Transverse colon (tissue), 4 donors: ENCODE measurements at regions not wholly inside any gene's neighbourhood (a gene's known extent, or its start where the extent isn't known, plus 50 kb on each side); places are given as distances from the start of the nearest gene placed in this dataset.

Experiments used
- DNase-seq: peaks from one replicate; pipeline ENCODE4 v3.0.0-alpha.2; 2019
- H3K27ac ChIP-seq, 4 donors: fragments of 200-600 bp; sonication (generic); 2 replicates each; pipeline ENCODE4 v1.5.1; 2016 to 2018; ENCODE audit warnings: inconsistent platforms in 4 of 4
- H3K27me3 ChIP-seq: fragments of 200-600 bp; sonication (generic); 2 replicates; pipeline ENCODE4 v1.5.1; 2017; ENCODE audit warnings: inconsistent platforms
- H3K36me3 ChIP-seq, 4 donors: fragments of 200-600 bp; sonication (generic); 2 replicates each; pipeline ENCODE4 v1.5.1; 2017 to 2019; ENCODE audit warnings: inconsistent platforms in 4 of 4
- H3K4me1 ChIP-seq, 4 donors: fragments of 200-600 bp; sonication (generic); 2 replicates each; pipeline ENCODE4 v1.5.1; 2017 to 2020; ENCODE audit warnings: inconsistent platforms in 4 of 4
- H3K4me3 ChIP-seq, 4 donors: fragments of 200-600 bp; sonication (generic); 1 replicate in 1 of 4; 2 replicates in 3 of 4; pipeline versions ENCODE4 v1.5.1 to v1.6.1; 2017 to 2019; ENCODE audit warnings: inconsistent platforms in 4 of 4
- H3K9me3 ChIP-seq, 2 donors: fragments of 200-600 bp; sonication (generic); 2 replicates each; pipeline ENCODE4 v1.5.1; 2017 to 2019; ENCODE audit warnings: inconsistent platforms in 2 of 2
- CTCF ChIP-seq, 5 experiments: fragments of 200-600 bp in 3 of 5; fragments of 450-650 bp in 2 of 5; sonication (generic) in 3 of 5; IDR thresholded peaks; 1 replicate in 2 of 5; 2 replicates in 3 of 5; pipeline ENCODE4 v1.5.1; 2016 to 2017; ENCODE audit warnings: antibody characterized with exemption in 5 of 5, inconsistent platforms in 3 of 5, mild to moderate bottlenecking in 2 of 5, moderate library complexity in 1 of 5
- EP300 ChIP-seq: sonication (generic); formaldehyde crosslinking; IDR thresholded peaks from one replicate; pipeline ENCODE4 v1.6.1; 2017; ENCODE audit warnings: antibody characterized with exemption, low read depth
- POLR2A ChIP-seq: fragments of 450-650 bp; IDR thresholded peaks from one replicate; pipeline ENCODE4 v1.6.1; 2016; ENCODE audit warnings: antibody characterized with exemption, mild to moderate bottlenecking, moderate library complexity
- POLR2AphosphoS5 ChIP-seq, 3 donors: sonication (generic); formaldehyde crosslinking; IDR thresholded peaks; one replicate each; pipeline ENCODE4 v1.6.1; 2016; ENCODE audit warnings: antibody characterized with exemption in 3 of 3
- WGBS, 2 donors: methylation state at CpG; one replicate each; pipeline ENCODE4 v1.1.5; 2018; ENCODE audit warnings: low coverage in 1 of 2; 5-methylcytosine and 5-hydroxymethylcytosine counted together
- in situ Hi-C, 4 donors: fragments of 200-750 bp; cut with MboI; loops; one replicate each; pipeline versions ENCODE4 v1.15.0 to v1.15.1; 2017; ENCODE audit warnings: low sequenced_read_pairs in 3 of 4, low pct_ligation_motif_present in 1 of 4, low pct_unique_long_range_greater_than_20kb in 1 of 4
- intact Hi-C: fragments of 100-400 bp; cut with DNase I; formaldehyde crosslinking; loops from one replicate; pipeline ENCODE4 v1.15.1; 2023; ENCODE audit warnings: low total_unique reads

- Histone ChIP-seq H3K27me3 (no peaks in the 10 kb centered on the region), H3K9me3 (no peaks in the 10 kb centered on the region), H3K36me3 (no peaks in the 10 kb centered on the region), H3K27ac (no peak overlapping the region), H3K4me3 (no peak overlapping the region), H3K4me1 (no peaks in the 10 kb centered on the region)
- in situ Hi-C loops: no loop called here
- DNase-seq: no peak
- intact Hi-C loops: no loop called here
- TF ChIP-seq CTCF (IDR thresholded peaks at IDR 0.05) (no peak), EP300 (no peak), POLR2A (no peak), POLR2AphosphoS5 (IDR thresholded peaks at IDR 0.05) (no peak)
- WGBS, 2 donors: 48% methylated on average over 3 of the region's 3 CpGs; no CpG with 5 or more reads in 1 of the 2 donors
These were observed 99.6 kb upstream of the TNP1 start for GRCh38 chr2:216959433-216959832.

- DNase-seq: no peak
- Histone ChIP-seq H3K36me3 (no peaks in the 10 kb centered on the region), H3K4me3 (no peak overlapping the region), H3K27ac (no peak overlapping the region), H3K9me3 (no peaks in the 10 kb centered on the region), H3K4me1 (no peaks in the 10 kb centered on the region), H3K27me3 (no peaks in the 10 kb centered on the region)
- no peak for TF ChIP-seq POLR2AphosphoS5 (IDR thresholded peaks at IDR 0.05)
- TF ChIP-seq POLR2A: no peak
- TF ChIP-seq CTCF (IDR thresholded peaks at IDR 0.05): no peak
- TF ChIP-seq EP300: no peak
- intact Hi-C loops: no loop called here
- in situ Hi-C loops: no loop called here
- WGBS, 2 donors: 63 to 92% methylated on average over 1 to 5 of the region's 5 CpGs
These were observed 97.1 kb upstream of the TNP1 start for GRCh38 chr2:216956820-216957493.

GRCh38 chr2:216951171-216951570 is 91.3 kb upstream of the TNP1 start:
- H3K27me3 ChIP-seq: no peaks in the 10 kb centered on the region
- H3K36me3 ChIP-seq: no peaks in the 10 kb centered on the region
- TF ChIP-seq CTCF (IDR thresholded peaks at IDR 0.05) (no peak), POLR2AphosphoS5 (IDR thresholded peaks at IDR 0.05) (no peak), EP300 (no peak), POLR2A (no peak)
- in situ Hi-C loops (no loop called here), intact Hi-C loops (no loop called here)
- H3K4me1 ChIP-seq: no peaks in the 10 kb centered on the region
- H3K27ac ChIP-seq: no peak overlapping the region
- 76 to 78% methylated on average over 3 to 4 of the region's 4 CpGs for WGBS, 2 donors
- no peaks in the 10 kb centered on the region for H3K9me3 ChIP-seq
- DNase-seq: no peak
- H3K4me3 ChIP-seq: no peak overlapping the region

- in situ Hi-C loops: no loop called here
- no peak overlapping the region for H3K27ac ChIP-seq
- TF ChIP-seq CTCF (IDR thresholded peaks at IDR 0.05): no peak
- no peak for TF ChIP-seq POLR2AphosphoS5 (IDR thresholded peaks at IDR 0.05)
- TF ChIP-seq POLR2A: no peak
- no peak for TF ChIP-seq EP300
- DNase-seq: no peak
- 47 to 90% methylated on average over 2 of the region's 2 CpGs for WGBS, 2 donors
- intact Hi-C loops: no loop called here
- no peak overlapping the region for H3K4me3 ChIP-seq
- H3K27me3 ChIP-seq: no peaks in the 10 kb centered on the region
- no peaks in the 10 kb centered on the region for H3K9me3 ChIP-seq
- H3K36me3 ChIP-seq: no peaks in the 10 kb centered on the region
- H3K4me1 ChIP-seq: no peaks in the 10 kb centered on the region
These were observed 90.7 kb upstream of the TNP1 start for GRCh38 chr2:216950547-216950946.
